ENCODE measurements at regions not wholly inside any gene's neighbourhood (a gene's known extent, or its start where the extent isn't known, plus 50 kb on each side); places are given as distances from the start of the nearest gene placed in this dataset.
A peak's percentile ranks its signal among the peaks of the same experiment; 100 is the strongest.
"Not testable (repeated sequence)": the region's sequence is repeated elsewhere in the genome, so short reads cannot be mapped to it uniquely, and the experiment has no call there.

- DNase-seq (ENCODE audit: low spot score) (no peak), FAIRE-seq (no peak)
Observed at GRCh38 chr3:27779176-27779575, 57.1 kb upstream of the EOMES start.

- DNase-seq (ENCODE audit: low spot score) (no peak), FAIRE-seq (no peak)
Observed at GRCh38 chr3:27789420-27789819, 67.3 kb upstream of the EOMES start.

GRCh38 chr3:27791956-27792355, 69.8 kb upstream of the EOMES start:
- FAIRE-seq (peak; percentile 27), DNase-seq (ENCODE audit: low spot score) (no peak)

GRCh38 chr3:27792869-27793268, 70.7 kb upstream of the EOMES start:
- DNase-seq (ENCODE audit: low spot score) (no peak), FAIRE-seq (no peak)

GRCh38 chr3:27794211-27794610, 72.1 kb upstream of the EOMES start:
- DNase-seq (ENCODE audit: low spot score) = no peak

GRCh38 chr3:27796365-27796875, 74.3 kb upstream of the EOMES start:
- DNase-seq (ENCODE audit: low spot score) = no peak
- FAIRE-seq = no peak

More at GRCh38 chr3:27794211-27794610, 72.1 kb upstream of the EOMES start:
- no peak for FAIRE-seq

- no peak for FAIRE-seq
Observed at GRCh38 chr3:27797773-27798172, 75.7 kb upstream of the EOMES start.

GRCh38 chr3:27800261-27800660, 78.1 kb upstream of the EOMES start:
- no peak for DNase-seq (ENCODE audit: low spot score)
- FAIRE-seq = no peak

More at GRCh38 chr3:27797773-27798172, 75.7 kb upstream of the EOMES start:
- no peak for DNase-seq (ENCODE audit: low spot score)

GRCh38 chr3:27802425-27802824, 80.3 kb upstream of the EOMES start:
- DNase-seq (ENCODE audit: low spot score) (no peak), FAIRE-seq (no peak)

GRCh38 chr3:27802849-27803248, 80.7 kb upstream of the EOMES start:
- FAIRE-seq (no peak), DNase-seq (ENCODE audit: low spot score) (no peak)

- no peak for FAIRE-seq
- no peak for DNase-seq (ENCODE audit: low spot score)
Observed at GRCh38 chr3:27805282-27805681, 83.2 kb upstream of the EOMES start.

GRCh38 chr3:27813255-27813654, 91.1 kb upstream of the EOMES start:
- FAIRE-seq (no peak), DNase-seq (ENCODE audit: low spot score) (no peak)

GRCh38 chr3:27821609-27822008, 99.5 kb upstream of the EOMES start:
- DNase-seq (ENCODE audit: low spot score); FAIRE-seq: not testable (repeated sequence)

- FAIRE-seq = peak; percentile 69
- DNase-seq (ENCODE audit: low spot score) = no peak
Observed at GRCh38 chr3:27824312-27825200, 102.4 kb upstream of the EOMES start.

- FAIRE-seq = no peak
- no peak for DNase-seq (ENCODE audit: low spot score)
Observed at GRCh38 chr3:27826448-27826847, 104.3 kb upstream of the EOMES start.

GRCh38 chr3:27827041-27827440, 104.9 kb upstream of the EOMES start:
- FAIRE-seq (no peak), DNase-seq (ENCODE audit: low spot score) (no peak)

GRCh38 chr3:27840807-27841594, 118.9 kb upstream of the EOMES start:
- DNase-seq (ENCODE audit: low spot score) = no peak
- FAIRE-seq = no peak

- FAIRE-seq = no peak
- no peak for DNase-seq (ENCODE audit: low spot score)
Observed at GRCh38 chr3:27844052-27844675, 122.0 kb upstream of the EOMES start.

GRCh38 chr3:27847697-27848096, 125.6 kb upstream of the EOMES start:
- no peak for FAIRE-seq
- DNase-seq (ENCODE audit: low spot score) = no peak

- no peak for DNase-seq (ENCODE audit: low spot score)
- FAIRE-seq = no peak
Observed at GRCh38 chr3:27848826-27849225, 126.7 kb upstream of the EOMES start.

GRCh38 chr3:27859821-27860220, 137.7 kb upstream of the EOMES start:
- no peak for FAIRE-seq
- DNase-seq (ENCODE audit: low spot score) = no peak

Data from urothelium cell line (cell line).